ENCODE measurements at regions not wholly inside any gene's neighbourhood (a gene's known extent, or its start where the extent isn't known, plus 50 kb on each side); places are given as distances from the start of the nearest gene placed in this dataset.

GRCh38 chr9:81363916-81364480, 325.3 kb downstream of the TLE1 start:
- TF ChIP-seq CTCF (conservative IDR thresholded peaks at IDR 0.05 in 1 of 2, IDR thresholded peaks at IDR 0.05 in 1 of 2; ENCODE audit: extremely low read depth in 1 of 2, insufficient read depth in 1 of 2, low read depth in 1 of 2, low read length in 2 of 2) (no peak), EZH2 (IDR thresholded peaks at IDR 0.05; ENCODE audit: borderline replicate concordance, low read length) (no peak)

Measured in mammary epithelial cell (primary cell).